ENCODE measurements at regions not wholly inside any gene's neighbourhood (a gene's known extent, or its start where the extent isn't known, plus 50 kb on each side); places are given as distances from the start of the nearest gene placed in this dataset.

- Histone ChIP-seq H4K20me1 (ENCODE audit: insufficient read depth, low read length) (no peaks in the 10 kb centered on the region), H3K27ac (ENCODE audit: low read depth, low read length) (no peak overlapping the region), H3K36me3 (ENCODE audit: insufficient read depth, low read length) (no peaks in the 10 kb centered on the region), H3K79me2 (ENCODE audit: insufficient read depth, low read length) (no peaks in the 10 kb centered on the region), H3K4me1 (ENCODE audit: insufficient read depth, low read length) (no peaks in the 10 kb centered on the region), H2AFZ (ENCODE audit: low read length) (no peak overlapping the region), H3K4me3 (ENCODE audit: insufficient read depth, low read length) (no peak overlapping the region), H3K27me3 (ENCODE audit: insufficient read depth, low read length) (no peaks in the 10 kb centered on the region), H3K4me2 (ENCODE audit: insufficient read depth, low read length) (no peak overlapping the region), H3K9me3 (ENCODE audit: low read depth, low read length) (no peaks in the 10 kb centered on the region)
- no peak for DNase-seq (ENCODE audit: insufficient read length, low spot score, missing footprints)
- TF ChIP-seq CTCF (IDR thresholded peaks at IDR 0.05; ENCODE audit: extremely low read depth, low read depth, low read length): no peak
These were observed 296.1 kb upstream of the ANKRD50 start for GRCh38 chr4:125008676-125009075.

- no peak overlapping the region for H3K27ac ChIP-seq (ENCODE audit: low read depth, low read length)
- H3K27me3 ChIP-seq (ENCODE audit: insufficient read depth, low read length): no peaks in the 10 kb centered on the region
- H3K9me3 ChIP-seq (ENCODE audit: low read depth, low read length): no peaks in the 10 kb centered on the region
- H3K4me2 ChIP-seq (ENCODE audit: insufficient read depth, low read length): no peak overlapping the region
- no peaks in the 10 kb centered on the region for H3K36me3 ChIP-seq (ENCODE audit: insufficient read depth, low read length)
- H3K79me2 ChIP-seq (ENCODE audit: insufficient read depth, low read length): no peaks in the 10 kb centered on the region
- no peaks in the 10 kb centered on the region for H4K20me1 ChIP-seq (ENCODE audit: insufficient read depth, low read length)
- H3K4me1 ChIP-seq (ENCODE audit: insufficient read depth, low read length): no peaks in the 10 kb centered on the region
- TF ChIP-seq CTCF (IDR thresholded peaks at IDR 0.05; ENCODE audit: extremely low read depth, low read depth, low read length): no peak
- H2AFZ ChIP-seq (ENCODE audit: low read length): no peak overlapping the region
- no peak for DNase-seq (ENCODE audit: insufficient read length, low spot score, missing footprints)
- no peak overlapping the region for H3K4me3 ChIP-seq (ENCODE audit: insufficient read depth, low read length)
These were observed 292.1 kb upstream of the ANKRD50 start for GRCh38 chr4:125004676-125005075.

GRCh38 chr4:125003840-125004239 lies 291.3 kb upstream of the ANKRD50 start:
- H3K36me3 ChIP-seq (ENCODE audit: insufficient read depth, low read length): no peaks in the 10 kb centered on the region
- no peaks in the 10 kb centered on the region for H3K4me1 ChIP-seq (ENCODE audit: insufficient read depth, low read length)
- H3K4me3 ChIP-seq (ENCODE audit: insufficient read depth, low read length): no peak overlapping the region
- no peak for DNase-seq (ENCODE audit: insufficient read length, low spot score, missing footprints)
- no peaks in the 10 kb centered on the region for H4K20me1 ChIP-seq (ENCODE audit: insufficient read depth, low read length)
- H2AFZ ChIP-seq (ENCODE audit: low read length): no peak overlapping the region
- no peaks in the 10 kb centered on the region for H3K79me2 ChIP-seq (ENCODE audit: insufficient read depth, low read length)
- no peaks in the 10 kb centered on the region for H3K9me3 ChIP-seq (ENCODE audit: low read depth, low read length)
- no peak overlapping the region for H3K27ac ChIP-seq (ENCODE audit: low read depth, low read length)
- no peak overlapping the region for H3K4me2 ChIP-seq (ENCODE audit: insufficient read depth, low read length)
- H3K27me3 ChIP-seq (ENCODE audit: insufficient read depth, low read length): no peaks in the 10 kb centered on the region
- TF ChIP-seq CTCF (IDR thresholded peaks at IDR 0.05; ENCODE audit: extremely low read depth, low read depth, low read length): no peak

- H3K4me1 ChIP-seq (ENCODE audit: insufficient read depth, low read length): no peaks in the 10 kb centered on the region
- no peak overlapping the region for H3K4me3 ChIP-seq (ENCODE audit: insufficient read depth, low read length)
- no peaks in the 10 kb centered on the region for H3K36me3 ChIP-seq (ENCODE audit: insufficient read depth, low read length)
- H3K79me2 ChIP-seq (ENCODE audit: insufficient read depth, low read length): no peaks in the 10 kb centered on the region
- DNase-seq (ENCODE audit: insufficient read length, low spot score, missing footprints): no peak
- no peaks in the 10 kb centered on the region for H4K20me1 ChIP-seq (ENCODE audit: insufficient read depth, low read length)
- no peak overlapping the region for H2AFZ ChIP-seq (ENCODE audit: low read length)
- H3K9me3 ChIP-seq (ENCODE audit: low read depth, low read length): no peaks in the 10 kb centered on the region
- H3K27ac ChIP-seq (ENCODE audit: low read depth, low read length): no peak overlapping the region
- H3K27me3 ChIP-seq (ENCODE audit: insufficient read depth, low read length): no peaks in the 10 kb centered on the region
- H3K4me2 ChIP-seq (ENCODE audit: insufficient read depth, low read length): no peak overlapping the region
- no peak for TF ChIP-seq CTCF (IDR thresholded peaks at IDR 0.05; ENCODE audit: extremely low read depth, low read depth, low read length)
These were observed 285.5 kb upstream of the ANKRD50 start for GRCh38 chr4:124997991-124998390.
